Stimulated activated CD4-positive, alpha-beta T cell treated with anti-CD3 and anti-CD28 coated beads, Interleukin-15, amount 100 ng/mL, for 24 hours (primary cell): ENCODE measurements at regions not wholly inside any gene's neighbourhood (a gene's known extent, or its start where the extent isn't known, plus 50 kb on each side); places are given as distances from the start of the nearest gene placed in this dataset.

ENCODE experiments used
- DNase-seq: peaks from one replicate; pipeline ENCODE4 v3.0.0-alpha.2; 2020

GRCh38 chr2:181771356-181771755 is 91.0 kb upstream of the NEUROD1 start:
- DNase-seq = no peak

GRCh38 chr2:181772334-181772733 is 92.0 kb upstream of the NEUROD1 start:
- no peak for DNase-seq

GRCh38 chr2:181772777-181773176 is 92.5 kb upstream of the NEUROD1 start:
- no peak for DNase-seq

GRCh38 chr2:181774685-181775084 is 94.4 kb upstream of the NEUROD1 start:
- DNase-seq = no peak

GRCh38 chr2:181776336-181776735 is 96.0 kb upstream of the NEUROD1 start:
- DNase-seq = no peak

GRCh38 chr2:181777734-181778133 is 97.4 kb upstream of the NEUROD1 start:
- DNase-seq = no peak

GRCh38 chr2:181778621-181779201 is 98.4 kb upstream of the NEUROD1 start:
- no peak for DNase-seq

GRCh38 chr2:181779288-181780021 is 99.1 kb upstream of the NEUROD1 start:
- no peak for DNase-seq

GRCh38 chr2:181780047-181780651 is 99.8 kb upstream of the NEUROD1 start:
- no peak for DNase-seq

GRCh38 chr2:181780657-181781056 is 100.3 kb upstream of the NEUROD1 start:
- no peak for DNase-seq

- no peak for DNase-seq
Observed at GRCh38 chr2:181781078-181781786, 100.9 kb upstream of the NEUROD1 start.

- DNase-seq = no peak
Observed at GRCh38 chr2:181782660-181783059, 102.3 kb upstream of the NEUROD1 start.

GRCh38 chr2:181784556-181784955 is 104.2 kb upstream of the NEUROD1 start:
- no peak for DNase-seq

- no peak for DNase-seq
Observed at GRCh38 chr2:181785691-181786344, 105.5 kb upstream of the NEUROD1 start.

GRCh38 chr2:181786371-181787228 is 104.9 kb upstream of the ITPRID2 start:
- no peak for DNase-seq

GRCh38 chr2:181787310-181788048 is 104.1 kb upstream of the ITPRID2 start:
- DNase-seq = no peak

- no peak for DNase-seq
Observed at GRCh38 chr2:181788897-181789555, 102.5 kb upstream of the ITPRID2 start.

- no peak for DNase-seq
Observed at GRCh38 chr2:181789827-181790448, 101.6 kb upstream of the ITPRID2 start.

GRCh38 chr2:181790716-181791649 is 100.5 kb upstream of the ITPRID2 start:
- DNase-seq = peak; percentile 34
